Neuronal stem cell (in vitro differentiated cells): ENCODE measurements at regions not wholly inside any gene's neighbourhood (a gene's known extent, or its start where the extent isn't known, plus 50 kb on each side); places are given as distances from the start of the nearest gene placed in this dataset.

Experiments
- DNase-seq: peaks from one replicate; pipeline ENCODE4 v3.0.0-alpha.2; 2013; ENCODE audit warnings: low spot score
- H2AFZ ChIP-seq: one replicate; pipeline ENCODE4 v1.6.1; 2013; ENCODE audit warnings: mild to moderate bottlenecking, low read length, inconsistent platforms
- H2AK5ac ChIP-seq: 2 replicates; pipeline ENCODE4 v1.6.1; 2013; ENCODE audit warnings: low read depth, mild to moderate bottlenecking, inconsistent platforms, low read length, moderate library complexity, mixed read lengths
- H2BK120ac ChIP-seq: 2 replicates; pipeline ENCODE4 v1.6.1; 2013; ENCODE audit warnings: low read depth, mild to moderate bottlenecking, inconsistent platforms, low read length, moderate library complexity, mixed read lengths
- H2BK12ac ChIP-seq: one replicate; pipeline ENCODE4 v1.6.1; 2013; ENCODE audit warnings: low read length, inconsistent platforms
- H2BK15ac ChIP-seq: 2 replicates; pipeline ENCODE4 v1.6.1; 2013; ENCODE audit warnings: mild to moderate bottlenecking, low read length, inconsistent platforms, mixed read lengths
- H2BK5ac ChIP-seq: one replicate; pipeline ENCODE4 v1.6.1; 2013; ENCODE audit warnings: inconsistent platforms, mild to moderate bottlenecking, low read length, moderate library complexity
- H3K14ac ChIP-seq: one replicate; pipeline ENCODE4 v1.6.1; 2013; ENCODE audit warnings: low read length, inconsistent platforms
- H3K18ac ChIP-seq: 2 replicates; pipeline ENCODE4 v1.6.1; 2013; ENCODE audit warnings: low read length, inconsistent platforms
- H3K23ac ChIP-seq: 2 replicates; pipeline ENCODE4 v1.6.1; 2013; ENCODE audit warnings: low read depth, mild to moderate bottlenecking, mixed read lengths, low read length, inconsistent platforms; ENCODE audit not compliant: poor library complexity
- H3K27ac ChIP-seq: replicated peaks from 3 replicates; pipeline ENCODE4 v1.5.1; 2013; ENCODE audit warnings: low read length, inconsistent platforms
- H3K27me3 ChIP-seq, 3 experiments: 2 replicates each; pipeline ENCODE4 v1.6.1; 2013; ENCODE audit warnings: low read length in 3 of 3, mild to moderate bottlenecking in 2 of 3, inconsistent platforms in 1 of 3, low read depth in 1 of 3, mixed read lengths in 1 of 3, moderate library complexity in 1 of 3; ENCODE audit not compliant: control insufficient read depth in 3 of 3, insufficient read depth in 3 of 3
- H3K36me3 ChIP-seq, 2 donors: replicated peaks in 1 of 2; 2 replicates each; pipeline ENCODE4 v1.6.1; 2013; ENCODE audit warnings: low read length in 2 of 2; ENCODE audit not compliant: control insufficient read depth in 2 of 2, insufficient read depth in 2 of 2
- H3K4ac ChIP-seq: 2 replicates; pipeline ENCODE4 v1.6.1; 2013; ENCODE audit warnings: inconsistent platforms, mild to moderate bottlenecking, low read length, moderate library complexity
- H3K4me1 ChIP-seq, 2 donors: 1 replicate in 1 of 2; 2 replicates in 1 of 2; pipeline ENCODE4 v1.6.1; 2013; ENCODE audit warnings: low read length in 2 of 2, low read depth in 1 of 2; ENCODE audit not compliant: control insufficient read depth in 2 of 2, insufficient read depth in 1 of 2
- H3K4me2 ChIP-seq: one replicate; pipeline ENCODE4 v1.6.1; 2013; ENCODE audit warnings: mild to moderate bottlenecking, low read length, inconsistent platforms; ENCODE audit not compliant: insufficient read depth, poor library complexity, severe bottlenecking
- H3K4me3 ChIP-seq, 2 donors: 2 replicates each; pipeline ENCODE4 v1.5.1; 2013; ENCODE audit warnings: low read length in 2 of 2, mild to moderate bottlenecking in 2 of 2, inconsistent platforms in 1 of 2, moderate library complexity in 1 of 2
- H3K79me1 ChIP-seq: one replicate; pipeline ENCODE4 v1.6.1; 2013; ENCODE audit warnings: low read depth, mild to moderate bottlenecking, inconsistent platforms, low read length, moderate library complexity
- H3K9ac ChIP-seq: one replicate; pipeline ENCODE4 v1.6.1; 2013; ENCODE audit warnings: mild to moderate bottlenecking, low read depth, low read length, inconsistent platforms; ENCODE audit not compliant: poor library complexity
- H3K9me3 ChIP-seq, 2 donors: replicated peaks in 1 of 2; 2 replicates each; pipeline versions ENCODE3 to v1.6.1; 2013; ENCODE audit warnings: low read length in 2 of 2, mild to moderate bottlenecking in 2 of 2, inconsistent platforms in 1 of 2, low read depth in 1 of 2, mixed read lengths in 1 of 2, moderate library complexity in 1 of 2; ENCODE audit not compliant: control insufficient read depth in 2 of 2, insufficient read depth in 1 of 2
- H4K8ac ChIP-seq: one replicate; pipeline ENCODE4 v1.6.1; 2013; ENCODE audit warnings: low read depth, mild to moderate bottlenecking, inconsistent platforms, low read length, moderate library complexity
- H4K91ac ChIP-seq: one replicate; pipeline ENCODE4 v1.6.1; 2013; ENCODE audit warnings: low read length, low read depth, mild to moderate bottlenecking, inconsistent platforms; ENCODE audit not compliant: poor library complexity
- WGBS, 2 donors: extraction: QIAGEN DNeasy Blood & Tissue Kit; methylation state at CpG; one replicate each; pipeline ENCODE4 v1.1.7; 2013; ENCODE audit warnings: missing lambda C conversion rate in 2 of 2, mixed read lengths in 1 of 2; ENCODE audit not compliant: insufficient read length in 2 of 2, insufficient replicate concordance in 1 of 2; ENCODE audit errors: extremely low coverage in 2 of 2; 5-methylcytosine and 5-hydroxymethylcytosine counted together

DNA sequence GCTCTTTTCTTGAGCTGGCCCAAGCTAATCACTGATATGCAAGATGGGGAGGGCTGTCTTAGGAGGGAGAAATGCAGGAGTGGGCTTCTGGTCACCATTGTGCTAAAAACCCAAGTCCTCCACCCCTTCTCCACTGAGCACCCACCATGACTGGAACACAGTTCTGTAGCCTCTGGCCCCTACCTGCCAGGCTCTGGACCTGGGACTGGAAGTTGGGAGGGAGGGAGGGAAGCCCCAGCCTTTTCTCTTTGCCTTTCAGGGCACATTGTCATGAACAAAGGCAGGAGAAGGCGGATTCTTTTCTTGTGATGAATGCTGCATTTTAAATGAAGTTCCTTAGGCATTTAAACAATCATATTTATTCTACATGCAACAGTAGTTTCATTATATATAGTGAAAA lies 559.1 kb upstream of the TRPC7 start:
- H2BK15ac ChIP-seq = no peak overlapping the region
- no peak overlapping the region for H4K91ac ChIP-seq
- H3K23ac ChIP-seq = no peak overlapping the region
- peaks cover 0 to 2% of the 10 kb centered on the region in 2 donors for H3K4me1 ChIP-seq
- DNase-seq = no peak
- H3K27me3 ChIP-seq = peaks cover 0 to 4% (median 0%) of the 10 kb centered on the region in 3 experiments
- no peak overlapping the region for H3K27ac ChIP-seq
- no peaks in the 10 kb centered on the region for H3K36me3 ChIP-seq
- H2AK5ac ChIP-seq = no peak overlapping the region
- no peak overlapping the region for H2AFZ ChIP-seq
- no peak overlapping the region for H3K14ac ChIP-seq
- no peaks in the 10 kb centered on the region for H3K79me1 ChIP-seq
- no peak overlapping the region for H3K4me2 ChIP-seq
- H4K8ac ChIP-seq = no peak overlapping the region
- WGBS, 2 donors = no CpG with 5 or more reads among the region's 1 CpG
- no peak overlapping the region for H2BK120ac ChIP-seq
- H2BK12ac ChIP-seq = no peak overlapping the region
- H3K9me3 ChIP-seq = no peaks in the 10 kb centered on the region
- no peak overlapping the region for H3K4me3 ChIP-seq
- H3K4ac ChIP-seq = no peak overlapping the region
- no peak overlapping the region for H3K18ac ChIP-seq
- no peak overlapping the region for H3K9ac ChIP-seq
- H2BK5ac ChIP-seq = no peak overlapping the region

DNA sequence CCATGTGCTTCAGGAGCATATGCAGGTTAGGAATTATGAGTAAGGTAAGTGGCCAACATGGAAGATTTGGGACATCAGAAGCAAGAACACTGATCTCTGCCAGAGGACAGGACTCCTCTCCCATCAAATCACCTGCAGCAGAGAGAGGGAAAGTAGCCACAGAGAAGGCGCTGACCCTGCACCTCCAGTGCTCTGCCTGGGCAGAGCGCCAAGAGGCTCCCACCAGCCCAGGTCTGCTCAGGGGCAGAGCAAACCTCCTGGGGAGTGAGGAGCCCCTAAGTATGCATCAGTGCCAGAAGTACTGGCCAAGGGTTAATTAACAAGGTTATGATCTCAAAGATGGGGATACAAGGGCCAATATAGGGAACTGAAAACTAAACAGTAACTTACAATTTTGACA lies 545.3 kb upstream of the TRPC7 start:
- no peak overlapping the region for H3K4ac ChIP-seq

DNA sequence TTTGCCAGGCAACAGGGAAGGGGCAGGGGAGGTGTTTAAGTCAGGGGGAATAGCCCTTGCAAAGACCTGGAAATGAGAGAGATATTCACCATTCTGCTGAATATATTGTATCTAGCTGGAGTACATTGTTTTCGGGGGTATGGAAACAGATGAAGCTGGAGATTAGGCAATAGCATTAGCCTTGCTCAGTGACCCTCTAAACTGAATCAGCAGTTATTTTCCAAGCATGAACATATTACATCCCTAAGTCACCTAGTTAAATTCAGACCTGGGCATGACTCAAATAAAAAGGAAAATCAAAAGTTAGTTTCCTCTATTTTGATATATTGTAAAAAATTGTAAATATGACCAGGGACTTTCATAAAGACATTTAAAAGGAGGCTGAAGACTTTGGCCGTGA lies 544.6 kb upstream of the TRPC7 start:
- Histone ChIP-seq H3K79me1 (no peaks in the 10 kb centered on the region), H2AFZ (no peak overlapping the region), H2BK5ac (no peak overlapping the region), H3K27ac (no peak overlapping the region), H2BK15ac (no peak overlapping the region), H2AK5ac (no peak overlapping the region), H3K36me3 (no peaks in the 10 kb centered on the region), H3K4me3 (no peak overlapping the region), H3K4me1 (peaks cover 0 to 2% of the 10 kb centered on the region in 2 donors), H3K9me3 (no peaks in the 10 kb centered on the region), H4K8ac (no peak overlapping the region), H3K4ac (no peak overlapping the region), H4K91ac (no peak overlapping the region), H3K18ac (no peak overlapping the region), H2BK12ac (no peak overlapping the region), H3K23ac (no peak overlapping the region), H3K14ac (no peak overlapping the region), H3K9ac (no peak overlapping the region), H3K4me2 (no peak overlapping the region), H2BK120ac (no peak overlapping the region), H3K27me3 (no peaks in the 10 kb centered on the region)
- no CpG with 5 or more reads among the region's 2 CpGs for WGBS, 2 donors
- no peak for DNase-seq

More for the DNA sequence above, 545.3 kb upstream of the TRPC7 start:
- Histone ChIP-seq H3K23ac (no peak overlapping the region), H3K4me2 (no peak overlapping the region), H3K27me3 (no peaks in the 10 kb centered on the region), H3K9me3 (no peaks in the 10 kb centered on the region), H3K27ac (no peak overlapping the region), H2AK5ac (no peak overlapping the region), H3K18ac (peak overlapping the region; percentile 84), H2BK120ac (no peak overlapping the region), H2BK15ac (no peak overlapping the region), H3K36me3 (no peaks in the 10 kb centered on the region), H3K79me1 (no peaks in the 10 kb centered on the region), H4K91ac (no peak overlapping the region), H2AFZ (no peak overlapping the region), H3K4me1 (peaks cover 0 to 2% of the 10 kb centered on the region in 2 donors), H3K9ac (no peak overlapping the region), H3K4me3 (no peak overlapping the region), H3K14ac (no peak overlapping the region), H2BK5ac (no peak overlapping the region), H4K8ac (no peak overlapping the region), H2BK12ac (no peak overlapping the region)
- no peak for DNase-seq
- no CpG with 5 or more reads among the region's 2 CpGs for WGBS, 2 donors

- H3K4me3 ChIP-seq = no peak overlapping the region
- no peak overlapping the region for H4K91ac ChIP-seq
- H3K79me1 ChIP-seq = no peaks in the 10 kb centered on the region
- no peak overlapping the region for H2BK5ac ChIP-seq
- H3K4ac ChIP-seq = no peak overlapping the region
- no CpG with 5 or more reads among the region's 3 CpGs for WGBS, 2 donors
- no peak overlapping the region for H3K9ac ChIP-seq
- H3K18ac ChIP-seq = no peak overlapping the region
- H3K36me3 ChIP-seq = no peaks in the 10 kb centered on the region
- no peak overlapping the region for H3K14ac ChIP-seq
- H2BK12ac ChIP-seq = no peak overlapping the region
- H3K23ac ChIP-seq = no peak overlapping the region
- H2BK120ac ChIP-seq = no peak overlapping the region
- DNase-seq = no peak
- no peak overlapping the region for H2BK15ac ChIP-seq
- no peaks in the 10 kb centered on the region for H3K9me3 ChIP-seq
- H3K4me2 ChIP-seq = no peak overlapping the region
- peaks cover 0 to 2% of the 10 kb centered on the region in 2 donors for H3K4me1 ChIP-seq
- H3K27me3 ChIP-seq = no peaks in the 10 kb centered on the region
- H2AK5ac ChIP-seq = no peak overlapping the region
- no peak overlapping the region for H4K8ac ChIP-seq
- H3K27ac ChIP-seq = no peak overlapping the region
- H2AFZ ChIP-seq = no peak overlapping the region
Measured at GRCh38 chr5:136907371-136907770, 542.0 kb upstream of the TRPC7 start.
